Hepatocyte (in vitro differentiated cells): ENCODE measurements at regions not wholly inside any gene's neighbourhood (a gene's known extent, or its start where the extent isn't known, plus 50 kb on each side); places are given as distances from the start of the nearest gene placed in this dataset.

Experiments used
- DNase-seq: peaks from one replicate; pipeline ENCODE4 v3.0.0-alpha.2; 2016; ENCODE audit warnings: low spot score
- H2AFZ ChIP-seq: fragments of 200-600 bp; sonication (generic); 2 replicates; pipeline ENCODE4 v1.6.0; 2016; ENCODE audit warnings: antibody characterized with exemption, mild to moderate bottlenecking
- H3K27ac ChIP-seq: fragments of 200-600 bp; sonication (generic); 2 replicates; pipeline ENCODE4 v1.5.1; 2016; ENCODE audit warnings: mild to moderate bottlenecking
- H3K27me3 ChIP-seq: fragments of 200-600 bp; sonication (generic); 2 replicates; pipeline ENCODE4 v1.6.1; 2016
- H3K36me3 ChIP-seq: fragments of 200-600 bp; sonication (generic); replicated peaks from 2 replicates; pipeline ENCODE4 v1.5.1; 2016; ENCODE audit warnings: low read depth; ENCODE audit not compliant: insufficient read depth
- H3K4me1 ChIP-seq: fragments of 200-600 bp; sonication (generic); 2 replicates; pipeline ENCODE4 v1.5.1; 2016; ENCODE audit warnings: mild to moderate bottlenecking, moderate library complexity; ENCODE audit not compliant: insufficient read depth
- H3K4me2 ChIP-seq: fragments of 200-600 bp; sonication (generic); 2 replicates; pipeline ENCODE4 v1.6.0; 2016
- H3K4me3 ChIP-seq: fragments of 200-600 bp; sonication (generic); 2 replicates; pipeline ENCODE4 v1.5.1; 2016; ENCODE audit warnings: mild to moderate bottlenecking
- H3K79me2 ChIP-seq: fragments of 200-600 bp; sonication (generic); 2 replicates; pipeline ENCODE4 v1.6.0; 2017; ENCODE audit warnings: mild to moderate bottlenecking
- H3K9me2 ChIP-seq: fragments of 200-600 bp; sonication (generic); replicated peaks from 2 replicates; pipeline ENCODE4 v1.6.0; 2017; ENCODE audit warnings: mild to moderate bottlenecking; ENCODE audit not compliant: insufficient read depth
- H3K9me3 ChIP-seq: fragments of 200-600 bp; sonication (generic); 2 replicates; pipeline ENCODE4 v1.5.1; 2016; ENCODE audit warnings: low read depth, mild to moderate bottlenecking
- H4K20me1 ChIP-seq: fragments of 200-600 bp; sonication (generic); 2 replicates; pipeline ENCODE4 v1.6.0; 2016; ENCODE audit warnings: mild to moderate bottlenecking; ENCODE audit not compliant: insufficient read depth, poor library complexity, severe bottlenecking
- EZH2 ChIP-seq: fragments of 200-600 bp; sonication (generic); IDR thresholded peaks from 2 replicates; pipeline ENCODE4 v1.6.1; 2016; ENCODE audit warnings: antibody characterized with exemption, mild to moderate bottlenecking, borderline replicate concordance
- EZH2phosphoT487 ChIP-seq: fragments of 200-600 bp; sonication (generic); IDR thresholded peaks from one replicate; pipeline ENCODE4 v1.6.1; 2018; ENCODE audit warnings: antibody characterized with exemption, mild to moderate bottlenecking, low read depth, moderate library complexity; ENCODE audit not compliant: unreplicated experiment, severe bottlenecking
- WGBS: methylation state at CpG from one replicate; pipeline ENCODE4 v1.1.6; 2016; ENCODE audit warnings: low lambda C conversion rate; ENCODE audit errors: missing lambda C conversion rate; 5-methylcytosine and 5-hydroxymethylcytosine counted together
- TF ChIP-seq, protein P1 (sequence below): fragments of 200-600 bp; sonication (generic); IDR thresholded peaks from 2 replicates; pipeline ENCODE4 v1.5.1; 2016; ENCODE audit warnings: antibody characterized with exemption, mild to moderate bottlenecking; ENCODE audit not compliant: poor library complexity

DNA sequence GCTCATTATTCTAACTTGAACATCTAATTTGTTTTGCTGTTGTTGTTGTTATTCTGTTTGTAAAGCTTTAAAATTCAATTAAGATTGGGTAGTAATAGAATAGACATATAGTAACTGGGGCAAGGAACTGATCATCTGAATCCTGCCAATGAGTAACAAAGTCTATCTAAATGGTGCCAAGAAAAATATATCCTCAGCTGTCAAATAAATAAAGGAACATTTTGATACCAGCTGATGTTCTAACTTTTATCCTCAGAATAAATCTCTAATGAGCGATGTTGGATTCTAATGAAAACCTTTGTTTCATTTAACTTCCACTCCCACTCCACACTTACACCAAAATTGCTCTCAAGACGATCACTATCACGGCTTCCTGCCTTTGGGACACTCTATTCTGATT lies 210.9 kb downstream of the TINAG start:
- no peaks in the 10 kb centered on the region for H3K9me2 ChIP-seq
- H4K20me1 ChIP-seq = no peaks in the 10 kb centered on the region
- no peaks in the 10 kb centered on the region for H3K4me1 ChIP-seq
- H3K36me3 ChIP-seq = no peaks in the 10 kb centered on the region
- no peak overlapping the region for H2AFZ ChIP-seq
- DNase-seq = no peak
- no peak overlapping the region for H3K4me3 ChIP-seq
- H3K27me3 ChIP-seq = no peaks in the 10 kb centered on the region
- no peaks in the 10 kb centered on the region for H3K9me3 ChIP-seq
- no peak for TF ChIP-seq EZH2phosphoT487
- TF ChIP-seq EZH2 = no peak
- TF ChIP-seq, protein P1, sequence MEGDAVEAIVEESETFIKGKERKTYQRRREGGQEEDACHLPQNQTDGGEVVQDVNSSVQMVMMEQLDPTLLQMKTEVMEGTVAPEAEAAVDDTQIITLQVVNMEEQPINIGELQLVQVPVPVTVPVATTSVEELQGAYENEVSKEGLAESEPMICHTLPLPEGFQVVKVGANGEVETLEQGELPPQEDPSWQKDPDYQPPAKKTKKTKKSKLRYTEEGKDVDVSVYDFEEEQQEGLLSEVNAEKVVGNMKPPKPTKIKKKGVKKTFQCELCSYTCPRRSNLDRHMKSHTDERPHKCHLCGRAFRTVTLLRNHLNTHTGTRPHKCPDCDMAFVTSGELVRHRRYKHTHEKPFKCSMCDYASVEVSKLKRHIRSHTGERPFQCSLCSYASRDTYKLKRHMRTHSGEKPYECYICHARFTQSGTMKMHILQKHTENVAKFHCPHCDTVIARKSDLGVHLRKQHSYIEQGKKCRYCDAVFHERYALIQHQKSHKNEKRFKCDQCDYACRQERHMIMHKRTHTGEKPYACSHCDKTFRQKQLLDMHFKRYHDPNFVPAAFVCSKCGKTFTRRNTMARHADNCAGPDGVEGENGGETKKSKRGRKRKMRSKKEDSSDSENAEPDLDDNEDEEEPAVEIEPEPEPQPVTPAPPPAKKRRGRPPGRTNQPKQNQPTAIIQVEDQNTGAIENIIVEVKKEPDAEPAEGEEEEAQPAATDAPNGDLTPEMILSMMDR = no peak
- WGBS = 93% methylated on average over 3 of the region's 3 CpGs
- H3K79me2 ChIP-seq = no peaks in the 10 kb centered on the region
- H3K27ac ChIP-seq = no peak overlapping the region
- no peak overlapping the region for H3K4me2 ChIP-seq

DNA sequence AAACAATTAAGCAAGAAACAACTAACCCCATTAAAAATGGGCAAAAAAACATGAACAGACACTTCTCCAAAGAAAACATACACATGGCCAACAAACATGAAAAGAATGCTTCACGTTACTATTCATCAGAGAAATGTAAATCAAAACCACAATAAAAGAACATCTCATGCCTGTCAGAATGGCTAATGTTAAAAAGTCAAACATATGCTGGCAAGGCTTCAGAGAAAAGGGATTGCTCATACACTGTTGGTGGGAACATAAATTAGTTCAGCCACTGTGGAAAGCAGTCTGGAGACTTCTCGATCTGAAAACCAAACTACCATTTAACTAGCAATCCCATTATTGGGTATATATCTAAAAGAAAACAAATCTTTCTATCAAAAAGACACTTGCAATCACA lies 217.5 kb downstream of the TINAG start:
- WGBS = 81% methylated on average over 2 of the region's 2 CpGs

DNA sequence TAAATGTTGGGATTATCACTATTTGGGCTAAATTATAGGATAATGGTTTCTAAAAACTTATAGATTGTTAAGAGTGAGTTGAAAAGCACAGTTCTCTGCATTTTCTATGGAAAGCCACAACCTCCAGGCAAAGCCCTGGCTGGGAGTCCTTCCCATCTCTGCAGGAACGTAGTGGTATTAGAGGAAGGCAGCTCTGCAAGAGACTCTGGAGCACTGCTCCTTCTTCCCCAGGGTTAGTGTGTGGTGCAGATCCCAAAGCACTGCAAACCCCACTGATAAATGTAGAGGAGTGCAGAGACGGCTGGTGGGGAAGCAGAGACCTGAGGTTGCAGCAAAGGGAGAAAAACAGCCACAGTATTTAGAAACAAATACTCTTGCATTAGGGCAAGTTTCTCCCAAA lies 225.3 kb downstream of the TINAG start:
- DNase-seq = no peak
- H3K9me3 ChIP-seq = no peaks in the 10 kb centered on the region
- H3K4me1 ChIP-seq = no peaks in the 10 kb centered on the region
- WGBS = 57% methylated on average over 2 of the region's 2 CpGs
- no peaks in the 10 kb centered on the region for H3K36me3 ChIP-seq
- no peaks in the 10 kb centered on the region for H4K20me1 ChIP-seq
- TF ChIP-seq EZH2phosphoT487 (no peak), EZH2 (no peak)
- TF ChIP-seq, protein P1 = no peak
- H3K9me2 ChIP-seq = no peaks in the 10 kb centered on the region
- H3K27me3 ChIP-seq = no peaks in the 10 kb centered on the region
- no peak overlapping the region for H3K27ac ChIP-seq
- H3K4me2 ChIP-seq = no peak overlapping the region
- no peak overlapping the region for H2AFZ ChIP-seq
- H3K4me3 ChIP-seq = no peak overlapping the region
- H3K79me2 ChIP-seq = no peaks in the 10 kb centered on the region

More for the DNA sequence above, 217.5 kb downstream of the TINAG start:
- no peak overlapping the region for H3K4me3 ChIP-seq
- no peaks in the 10 kb centered on the region for H3K9me3 ChIP-seq
- TF ChIP-seq EZH2phosphoT487 (no peak), EZH2 (no peak)
- TF ChIP-seq, protein P1 = no peak
- H3K27ac ChIP-seq = no peak overlapping the region
- H3K27me3 ChIP-seq = no peaks in the 10 kb centered on the region
- no peaks in the 10 kb centered on the region for H3K9me2 ChIP-seq
- H3K4me2 ChIP-seq = no peak overlapping the region
- no peak overlapping the region for H2AFZ ChIP-seq
- no peak for DNase-seq
- H3K4me1 ChIP-seq = no peaks in the 10 kb centered on the region
- no peaks in the 10 kb centered on the region for H4K20me1 ChIP-seq
- H3K79me2 ChIP-seq = no peaks in the 10 kb centered on the region
- no peaks in the 10 kb centered on the region for H3K36me3 ChIP-seq

DNA sequence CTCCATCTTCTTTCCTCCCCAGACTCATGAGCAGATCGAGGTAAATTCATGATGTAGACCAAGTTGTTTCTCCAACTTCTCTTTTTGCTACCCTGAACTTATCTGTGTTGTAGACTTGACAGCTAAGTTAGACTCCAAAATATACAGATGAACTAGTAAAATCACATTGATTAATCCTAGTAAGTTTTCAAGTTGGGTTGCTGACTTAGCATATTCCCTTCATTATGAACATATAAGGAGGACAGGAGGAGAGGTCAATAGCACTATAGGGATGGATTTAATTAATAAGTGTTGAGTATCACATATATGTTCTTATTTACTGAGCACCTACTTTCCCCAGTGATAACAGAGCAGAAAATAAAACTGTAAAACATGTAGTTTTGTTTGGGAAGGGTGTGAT lies 227.3 kb downstream of the TINAG start:
- no peak overlapping the region for H3K27ac ChIP-seq
- no peak overlapping the region for H3K4me3 ChIP-seq
- DNase-seq = no peak

More for the DNA sequence above, 227.3 kb downstream of the TINAG start:
- TF ChIP-seq EZH2 = no peak
- TF ChIP-seq, protein P1 = no peak
- no peak for TF ChIP-seq EZH2phosphoT487
- Histone ChIP-seq H3K4me1 (no peaks in the 10 kb centered on the region), H3K79me2 (no peaks in the 10 kb centered on the region), H4K20me1 (no peaks in the 10 kb centered on the region), H3K27me3 (no peaks in the 10 kb centered on the region), H3K36me3 (no peaks in the 10 kb centered on the region), H3K4me2 (no peak overlapping the region), H3K9me3 (no peaks in the 10 kb centered on the region), H3K9me2 (no peaks in the 10 kb centered on the region), H2AFZ (no peak overlapping the region)
- 86% methylated on average over 1 of the region's 1 CpG for WGBS
